ENCODE measurements at regions not wholly inside any gene's neighbourhood (a gene's known extent, or its start where the extent isn't known, plus 50 kb on each side); places are given as distances from the start of the nearest gene placed in this dataset.
"Not testable (repeated sequence)": the region's sequence is repeated elsewhere in the genome, so short reads cannot be mapped to it uniquely, and the experiment has no call there.

- no peak for DNase-seq
Measured at GRCh38 chr3:82595530-82595929, 834.1 kb upstream of the GBE1 start.

GRCh38 chr3:82587174-82587573, 825.7 kb upstream of the GBE1 start:
- no peak for DNase-seq

GRCh38 chr3:82586414-82586813, 825.0 kb upstream of the GBE1 start:
- DNase-seq: no peak

GRCh38 chr3:82586002-82586401, 824.6 kb upstream of the GBE1 start:
- not testable (repeated sequence) for DNase-seq

GRCh38 chr3:82585591-82585990, 824.1 kb upstream of the GBE1 start:
- DNase-seq: not testable (repeated sequence)

- DNase-seq: not testable (repeated sequence)
Measured at GRCh38 chr3:82584861-82585260, 823.4 kb upstream of the GBE1 start.

- not testable (repeated sequence) for DNase-seq
Measured at GRCh38 chr3:82584415-82584814, 823.0 kb upstream of the GBE1 start.

- DNase-seq: no peak
Measured at GRCh38 chr3:82581350-82581749, 819.9 kb upstream of the GBE1 start.

GRCh38 chr3:82572721-82573120, 811.3 kb upstream of the GBE1 start:
- DNase-seq: no peak

GRCh38 chr3:82568776-82569338, 807.4 kb upstream of the GBE1 start:
- DNase-seq: no peak

- no peak for DNase-seq
Measured at GRCh38 chr3:82567029-82567600, 805.7 kb upstream of the GBE1 start.

GRCh38 chr3:82562896-82563295, 801.5 kb upstream of the GBE1 start:
- no peak for DNase-seq

GRCh38 chr3:82561784-82562183, 800.3 kb upstream of the GBE1 start:
- DNase-seq: no peak

- DNase-seq: no peak
Measured at GRCh38 chr3:82558081-82558480, 796.6 kb upstream of the GBE1 start.

GRCh38 chr3:82556113-82556512, 794.7 kb upstream of the GBE1 start:
- DNase-seq: peak; percentile 39

- not testable (repeated sequence) for DNase-seq
Measured at GRCh38 chr3:82542556-82542955, 781.1 kb upstream of the GBE1 start.

GRCh38 chr3:82521657-82522056, 760.2 kb upstream of the GBE1 start:
- no peak for DNase-seq

- DNase-seq: no peak
Measured at GRCh38 chr3:82520846-82521245, 759.4 kb upstream of the GBE1 start.

- DNase-seq: no peak
Measured at GRCh38 chr3:82509951-82510603, 748.6 kb upstream of the GBE1 start.

- DNase-seq: no peak
Measured at GRCh38 chr3:82509106-82509842, 747.8 kb upstream of the GBE1 start.

- peak; percentile 19 for DNase-seq
Measured at GRCh38 chr3:82506204-82506603, 744.8 kb upstream of the GBE1 start.

- no peak for DNase-seq
Measured at GRCh38 chr3:82505079-82505756, 743.8 kb upstream of the GBE1 start.

- no peak for DNase-seq
Measured at GRCh38 chr3:82498186-82498585, 736.7 kb upstream of the GBE1 start.

Data from left hindlimb (tissue), 1 donor.